BE2C (cell line): ENCODE measurements at regions not wholly inside any gene's neighbourhood (a gene's known extent, or its start where the extent isn't known, plus 50 kb on each side); places are given as distances from the start of the nearest gene placed in this dataset.

Source experiments
- DNase-seq: peaks from one replicate; pipeline ENCODE4 v3.0.0-alpha.2; 2020
- H3K27me3 ChIP-seq: fragments of 250-450 bp; sonication (Bioruptor Pico); 2 replicates; pipeline ENCODE4 v1.5.1; 2020; ENCODE audit warnings: mild to moderate bottlenecking
- H3K36me3 ChIP-seq: fragments of 250-450 bp; sonication (Bioruptor Pico); 2 replicates; pipeline ENCODE4 v1.5.1; 2020; ENCODE audit warnings: mild to moderate bottlenecking
- H3K4me1 ChIP-seq: fragments of 250-450 bp; sonication (Bioruptor Pico); 2 replicates; pipeline ENCODE4 v1.5.1; 2020
- H3K4me3 ChIP-seq: 2 replicates; pipeline ENCODE4 v1.5.1; 2011; ENCODE audit warnings: low read depth, low read length
- H3K9me3 ChIP-seq: fragments of 250-450 bp; sonication (Bioruptor Pico); 2 replicates; pipeline ENCODE4 v1.5.1; 2020
- CTCF ChIP-seq: IDR thresholded peaks from 2 replicates; pipeline ENCODE4 v1.5.1; 2012; ENCODE audit warnings: mild to moderate bottlenecking, low read depth, low read length

DNA sequence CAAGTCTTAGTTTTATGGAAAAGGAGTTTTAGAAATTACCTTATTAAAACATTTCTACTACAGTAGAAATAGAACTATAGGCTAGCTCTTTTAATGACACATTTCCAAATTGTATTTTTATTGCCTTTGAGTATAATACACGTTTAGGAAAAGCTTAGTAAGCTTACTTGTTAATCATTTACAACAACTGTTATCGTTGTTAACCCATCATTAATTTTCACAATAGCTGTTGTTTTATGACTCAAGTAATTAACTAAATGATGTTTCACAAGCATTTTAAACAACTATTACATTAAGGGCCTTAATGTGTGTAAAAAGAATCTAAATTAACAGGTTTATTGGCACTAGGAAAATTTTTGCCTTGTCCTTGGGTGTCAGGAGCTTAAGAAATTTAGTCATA lies 120.5 kb upstream of the THRB start:
- H3K4me3 ChIP-seq: no peak overlapping the region
- no peaks in the 10 kb centered on the region for H3K36me3 ChIP-seq
- H3K9me3 ChIP-seq: no peaks in the 10 kb centered on the region
- no peak for TF ChIP-seq CTCF
- H3K27me3 ChIP-seq: no peaks in the 10 kb centered on the region
- no peaks in the 10 kb centered on the region for H3K4me1 ChIP-seq
- DNase-seq: no peak

DNA sequence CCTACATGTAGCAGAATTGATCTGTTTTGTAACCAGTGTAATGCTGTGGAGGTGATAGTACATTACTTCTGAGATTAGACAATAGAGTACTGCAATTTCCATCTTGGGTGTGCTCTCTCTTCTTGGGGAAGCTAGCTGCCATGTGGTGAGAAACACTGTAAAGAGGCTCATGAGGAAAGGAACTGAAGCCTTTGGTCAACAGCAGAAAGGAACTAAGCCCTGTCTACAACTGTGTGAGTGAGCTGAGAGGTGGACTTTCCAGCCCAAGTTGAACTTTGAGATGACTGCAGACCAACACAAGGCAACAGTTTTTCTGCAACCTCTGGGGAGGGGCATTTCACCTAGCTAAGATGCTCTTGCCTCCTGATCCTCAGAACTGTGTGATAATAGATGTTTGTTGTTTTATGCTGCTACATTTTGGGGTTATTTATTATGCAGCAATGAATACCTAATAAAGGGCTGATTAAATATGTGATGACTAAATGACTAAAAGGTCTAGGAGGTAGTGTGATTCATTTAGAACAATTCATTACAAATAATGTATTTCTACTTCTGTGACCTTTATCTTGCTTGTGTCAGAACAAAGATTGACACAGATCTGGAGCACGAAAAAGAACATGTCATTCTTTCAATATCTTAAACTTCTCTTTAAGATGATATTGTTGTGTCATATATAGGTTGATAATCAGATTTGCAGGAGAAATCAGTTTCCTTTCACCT lies 121.6 kb upstream of the THRB start:
- no peaks in the 10 kb centered on the region for H3K27me3 ChIP-seq

GRCh38 chr3:24622138-24622537 lies 127.5 kb upstream of the THRB start:
- Histone ChIP-seq H3K4me1 (no peaks in the 10 kb centered on the region), H3K36me3 (no peaks in the 10 kb centered on the region), H3K27me3 (no peaks in the 10 kb centered on the region), H3K9me3 (no peaks in the 10 kb centered on the region), H3K4me3 (no peak overlapping the region)
- no peak for TF ChIP-seq CTCF
- no peak for DNase-seq

More for the DNA sequence above, 121.6 kb upstream of the THRB start:
- H3K9me3 ChIP-seq: no peaks in the 10 kb centered on the region
- no peak for TF ChIP-seq CTCF
- no peaks in the 10 kb centered on the region for H3K4me1 ChIP-seq
- H3K4me3 ChIP-seq: no peak overlapping the region
- no peaks in the 10 kb centered on the region for H3K36me3 ChIP-seq
- DNase-seq: no peak

GRCh38 chr3:24622696-24623225 lies 128.1 kb upstream of the THRB start:
- TF ChIP-seq CTCF: no peak
- no peaks in the 10 kb centered on the region for H3K4me1 ChIP-seq
- no peak overlapping the region for H3K4me3 ChIP-seq
- H3K36me3 ChIP-seq: no peaks in the 10 kb centered on the region
- H3K27me3 ChIP-seq: no peaks in the 10 kb centered on the region
- no peaks in the 10 kb centered on the region for H3K9me3 ChIP-seq
- no peak for DNase-seq

DNA sequence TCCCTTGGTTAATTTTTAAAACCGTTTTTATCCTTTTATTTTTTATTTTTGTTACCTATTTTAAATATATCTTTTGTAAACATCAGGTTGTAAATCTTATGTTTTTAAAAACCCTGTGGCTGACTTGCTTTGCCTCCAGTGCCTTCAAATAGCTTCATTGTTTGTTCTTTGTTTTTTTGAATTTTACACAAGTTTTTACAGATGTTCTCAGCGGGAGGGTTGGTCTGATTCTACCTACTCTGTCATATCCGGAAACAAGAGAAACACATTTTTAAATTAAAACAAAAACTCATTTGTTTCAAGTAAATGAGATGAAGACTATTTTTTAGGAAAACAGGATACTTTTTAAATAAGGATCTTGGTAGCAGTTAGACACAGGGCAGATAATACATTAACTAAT lies 129.0 kb upstream of the THRB start:
- no peak for DNase-seq
- Histone ChIP-seq H3K4me1 (no peaks in the 10 kb centered on the region), H3K4me3 (no peak overlapping the region), H3K9me3 (no peaks in the 10 kb centered on the region), H3K27me3 (no peaks in the 10 kb centered on the region), H3K36me3 (no peaks in the 10 kb centered on the region)
- no peak for TF ChIP-seq CTCF

GRCh38 chr3:24624938-24625681 lies 130.5 kb upstream of the THRB start:
- no peak for DNase-seq
- no peak for TF ChIP-seq CTCF
- H3K4me3 ChIP-seq: no peak overlapping the region

More at GRCh38 chr3:24624938-24625681, 130.5 kb upstream of the THRB start:
- Histone ChIP-seq H3K9me3 (no peaks in the 10 kb centered on the region), H3K4me1 (no peaks in the 10 kb centered on the region), H3K27me3 (no peaks in the 10 kb centered on the region), H3K36me3 (no peaks in the 10 kb centered on the region)
